Right ventricle myocardium superior (tissue), 1 donor: ENCODE measurements at regions not wholly inside any gene's neighbourhood (a gene's known extent, or its start where the extent isn't known, plus 50 kb on each side); places are given as distances from the start of the nearest gene placed in this dataset.
A peak's percentile ranks its signal among the peaks of the same experiment; 100 is the strongest.

ENCODE experiments used
- ATAC-seq: fragments of 200-7000 bp; cut with Tn5 transposase; one replicate; pipeline ENCODE4 v1.9.1; 2020; ENCODE audit warnings: mild to moderate bottlenecking; ENCODE audit not compliant: poor library complexity
- DNase-seq: peaks from one replicate; pipeline ENCODE4 v3.0.0-alpha.2; 2020
- intact Hi-C: fragments of 100-400 bp; cut with DNase I; formaldehyde crosslinking; loops from one replicate; pipeline ENCODE4 v1.11.2; 2022
- donor health status: DM: no; HTN: yes; CAD: no; lungs with severe emphysema.

GRCh38 chr10:92747066-92747465, 57.3 kb downstream of the HHEX start:
- intact Hi-C loops: no loop called here
- ATAC-seq (no peak), DNase-seq (no peak)

GRCh38 chr10:92747600-92747999, 57.8 kb downstream of the HHEX start:
- DNase-seq: peak; percentile 52
- intact Hi-C loops: no loop called here
- peak; percentile 49 for ATAC-seq

GRCh38 chr10:92750791-92751533, 61.2 kb downstream of the HHEX start:
- ATAC-seq (no peak), DNase-seq (no peak)
- intact Hi-C loops: no loop called here

GRCh38 chr10:92751534-92751811, 61.7 kb downstream of the HHEX start:
- ATAC-seq (no peak), DNase-seq (no peak)
- intact Hi-C loops: no loop called here

DNA sequence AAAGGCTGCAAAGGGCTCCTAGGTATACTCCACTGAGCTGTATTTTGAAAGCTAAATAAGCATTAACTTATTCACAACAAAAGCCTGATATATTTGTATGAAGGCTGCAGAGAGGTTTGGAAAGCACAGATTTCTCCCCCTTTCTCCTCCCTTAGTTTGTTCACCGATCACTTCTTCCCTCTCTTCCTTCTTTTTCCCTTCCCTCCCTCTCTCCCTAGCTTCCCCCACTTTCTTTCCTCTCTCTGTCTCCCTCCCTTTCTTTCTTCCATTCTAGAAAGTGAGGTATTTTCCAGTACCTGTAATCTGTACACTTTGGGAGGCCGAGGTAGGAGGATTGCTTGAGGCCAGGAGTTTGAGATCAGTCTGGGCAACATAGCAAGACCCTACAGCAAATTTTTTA, 62.1 kb downstream of the HHEX start:
- DNase-seq: no peak
- intact Hi-C loops: no loop called here
- no peak for ATAC-seq

DNA sequence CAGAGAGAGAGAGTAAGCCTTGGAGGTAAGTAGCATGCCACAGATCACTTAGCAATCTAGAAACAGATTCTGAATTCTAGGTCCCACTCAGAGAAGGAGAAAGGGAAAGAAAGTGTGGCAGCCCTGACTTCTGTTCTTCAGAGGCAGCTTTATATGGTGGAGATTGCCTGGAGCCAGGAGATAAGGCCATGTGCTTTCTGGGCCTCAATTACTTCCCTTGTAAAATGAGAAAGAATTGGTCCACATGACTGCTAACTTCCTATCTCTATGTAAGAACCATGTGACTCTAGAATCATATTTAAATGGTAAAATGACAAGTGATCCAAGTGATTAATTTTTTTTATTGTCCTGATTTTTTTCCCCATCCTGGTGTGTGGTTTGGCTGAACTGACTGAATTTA, 64.1 kb downstream of the HHEX start:
- ATAC-seq: no peak
- intact Hi-C loops: no loop called here

GRCh38 chr10:92755725-92756124, 66.0 kb downstream of the HHEX start:
- DNase-seq (no peak), ATAC-seq (no peak)
- intact Hi-C loops: no loop called here

More for the DNA sequence above, 64.1 kb downstream of the HHEX start:
- DNase-seq: no peak

GRCh38 chr10:92756201-92757065, 66.7 kb downstream of the HHEX start:
- intact Hi-C loops: no loop called here
- no peak for DNase-seq
- ATAC-seq: peak; percentile 36

DNA sequence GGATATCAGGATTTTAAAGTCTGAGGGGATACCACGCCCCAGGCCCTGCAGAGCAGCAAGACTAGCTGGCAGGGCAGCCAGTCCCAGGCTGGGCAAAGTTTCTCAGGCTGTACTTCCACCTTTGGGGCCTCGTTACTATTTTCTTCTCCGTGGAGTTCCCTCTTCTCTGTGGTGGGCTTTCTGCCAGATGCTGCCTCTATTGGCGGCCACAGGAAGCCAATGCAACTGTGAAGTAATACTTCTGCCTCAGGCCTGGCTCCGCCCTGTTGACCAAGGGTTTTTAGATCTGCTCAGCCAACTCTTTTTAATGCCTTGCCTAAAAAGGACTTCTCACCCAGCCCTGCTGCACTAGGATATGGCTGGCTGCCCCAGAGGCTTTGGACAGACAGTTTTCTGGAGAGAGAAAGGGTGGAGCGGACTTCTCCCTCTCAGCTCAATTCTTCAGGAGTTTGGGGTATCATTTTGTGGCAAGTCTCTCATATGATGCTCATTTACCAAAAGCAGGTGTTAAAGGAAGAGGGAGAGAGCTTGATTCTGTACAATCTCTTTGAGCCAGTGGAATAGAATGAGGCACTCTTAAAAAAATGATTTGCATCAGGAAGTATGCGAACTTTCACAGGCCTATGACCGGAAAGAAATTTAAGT, 67.4 kb downstream of the HHEX start:
- DNase-seq: peak; percentile 91
- ATAC-seq: peak; percentile 95
- intact Hi-C loops: no loop called here

DNA sequence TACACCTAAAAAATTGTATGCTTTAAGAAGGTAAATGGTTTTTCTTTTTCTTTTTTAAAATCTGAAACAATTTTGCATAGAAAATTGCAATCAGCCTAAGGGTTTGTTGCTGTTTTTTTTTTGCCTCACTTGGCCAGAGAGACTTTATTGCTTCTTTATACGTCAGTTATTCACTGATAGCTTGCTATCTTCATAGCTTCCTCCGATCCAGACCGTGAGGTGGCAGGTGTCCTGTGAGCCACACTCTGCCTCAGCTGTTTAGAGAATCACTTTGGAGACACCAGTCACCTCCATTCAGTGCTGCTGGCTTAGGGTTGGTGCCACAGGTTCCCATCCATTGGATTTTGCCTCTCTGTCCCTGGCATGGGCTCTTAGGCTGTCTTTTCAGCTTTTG, 68.0 kb downstream of the HHEX start:
- no peak for DNase-seq
- intact Hi-C loops: no loop called here
- ATAC-seq: peak; percentile 29

- no peak for ATAC-seq
- no peak for DNase-seq
- intact Hi-C loops: no loop called here
These were observed 68.8 kb downstream of the HHEX start for GRCh38 chr10:92758594-92758993.

DNA sequence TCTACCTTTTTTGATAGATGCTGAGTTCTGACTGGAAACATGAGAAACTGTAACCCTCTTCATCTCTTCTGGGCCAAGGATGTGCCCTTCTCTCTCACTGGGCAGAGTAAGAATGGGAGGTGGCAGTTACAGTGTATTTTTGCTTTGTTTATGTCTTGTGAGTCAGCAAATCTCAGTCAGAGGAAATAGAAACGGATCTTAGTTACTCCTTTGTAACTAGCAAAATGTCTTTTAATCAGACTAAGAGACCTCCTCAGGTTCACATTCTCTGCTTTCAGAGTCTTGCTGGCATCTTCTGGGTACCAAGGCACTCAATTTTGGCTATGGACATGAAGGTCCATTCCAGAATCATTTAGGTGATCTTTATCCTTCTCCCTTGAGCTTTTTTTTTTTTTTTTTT, 70.9 kb downstream of the HHEX start:
- intact Hi-C loops: no loop called here
- DNase-seq: no peak
- no peak for ATAC-seq

DNA sequence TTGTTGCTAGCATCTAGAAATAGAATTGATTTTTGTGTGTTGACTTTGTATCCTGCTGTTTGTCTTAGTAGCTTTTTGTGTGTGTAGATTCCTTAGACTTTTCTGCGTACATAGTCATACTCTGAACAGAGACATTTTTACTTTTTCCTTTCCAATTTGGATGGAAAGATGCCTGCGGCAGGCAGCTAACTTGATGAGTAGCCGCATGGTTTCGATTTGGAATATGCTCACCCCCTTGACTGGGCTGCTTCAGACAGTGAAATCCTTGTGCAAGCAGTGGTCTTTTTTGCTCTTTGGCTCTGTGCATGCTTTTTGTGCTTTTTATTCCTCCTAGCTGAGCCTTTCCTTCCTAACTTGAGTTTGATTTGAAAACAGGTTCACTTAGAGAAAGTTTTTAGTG, 71.8 kb downstream of the HHEX start:
- ATAC-seq (no peak), DNase-seq (no peak)
- intact Hi-C loops: no loop called here

- no peak for DNase-seq
- no peak for ATAC-seq
- intact Hi-C loops: no loop called here
These were observed 73.9 kb downstream of the HHEX start for GRCh38 chr10:92763634-92764155.

DNA sequence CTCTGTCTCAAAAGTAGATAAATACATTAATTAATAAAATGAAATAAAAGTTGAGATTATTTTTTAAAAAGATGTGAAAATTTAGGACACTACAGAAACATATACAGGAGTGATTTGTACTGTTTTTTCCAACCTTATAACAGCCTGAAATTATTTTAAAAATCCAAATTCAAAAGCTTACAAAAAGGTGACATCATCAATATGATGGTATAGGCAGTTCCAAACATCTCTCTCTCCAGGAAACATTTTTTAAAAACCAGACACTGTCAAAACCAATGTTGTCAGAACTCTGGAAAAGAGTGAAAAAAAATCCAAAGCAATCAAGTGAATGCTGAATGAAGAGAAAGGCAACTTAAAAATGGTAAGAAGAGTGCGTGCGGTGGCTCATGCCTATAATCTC, 76.7 kb downstream of the HHEX start:
- no peak for DNase-seq
- no peak for ATAC-seq
- intact Hi-C loops: no loop called here

- intact Hi-C loops: no loop called here
- ATAC-seq (no peak), DNase-seq (no peak)
These were observed 78.3 kb downstream of the HHEX start for GRCh38 chr10:92768104-92768503.

DNA sequence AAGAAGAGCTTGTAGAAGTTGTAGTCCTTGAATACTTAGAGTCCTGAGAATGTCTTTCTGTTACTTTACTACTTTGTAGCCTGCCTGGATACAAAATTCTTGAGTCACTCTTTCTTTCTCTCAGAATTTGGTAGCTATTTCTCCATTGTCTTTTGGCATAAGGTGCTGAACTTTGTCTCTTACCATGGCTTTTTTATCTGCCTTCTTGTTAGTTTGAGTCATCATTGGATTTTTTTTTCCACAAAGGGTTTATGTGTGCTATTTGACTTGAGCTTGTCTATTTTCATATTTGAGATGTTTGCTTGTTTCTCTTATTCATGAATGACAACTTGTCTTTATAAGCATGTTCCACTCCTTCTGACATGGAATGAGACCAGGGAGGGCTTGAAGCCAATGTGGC, 74.5 kb upstream of the EXOC6 start:
- no peak for DNase-seq
- ATAC-seq: no peak
- intact Hi-C loops: no loop called here

DNA sequence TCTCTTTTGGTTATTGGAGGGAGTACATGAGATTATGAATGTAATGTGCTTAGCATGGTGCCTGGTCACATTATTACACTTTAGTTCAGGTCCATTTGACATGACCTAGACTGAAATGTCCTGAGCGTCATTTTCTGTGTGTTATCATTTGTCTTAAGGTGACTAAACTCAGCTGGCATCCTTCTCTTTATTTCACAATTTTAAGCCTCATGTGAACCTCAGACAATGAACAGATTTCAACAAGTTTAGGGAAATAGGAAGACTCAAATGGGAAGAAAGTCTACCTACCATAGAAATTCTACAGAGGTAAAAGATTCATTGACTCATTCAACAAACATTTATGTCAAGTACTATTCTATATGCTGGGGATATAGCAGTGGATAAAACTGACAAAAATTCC, 70.2 kb upstream of the EXOC6 start:
- ATAC-seq (no peak), DNase-seq (no peak)
- intact Hi-C loops: no loop called here

GRCh38 chr10:92785118-92785517, 63.2 kb upstream of the EXOC6 start:
- ATAC-seq (no peak), DNase-seq (no peak)
- intact Hi-C loops: no loop called here
